ENCODE measurements at regions not wholly inside any gene's neighbourhood (a gene's known extent, or its start where the extent isn't known, plus 50 kb on each side); places are given as distances from the start of the nearest gene placed in this dataset.

GRCh38 chr6:113560376-113560775, 296.8 kb upstream of the MARCKS start:
- TF ChIP-seq EZH2 (IDR thresholded peaks at IDR 0.05; ENCODE audit: borderline replicate concordance, low read length) (no peak), CTCF (IDR thresholded peaks at IDR 0.05; ENCODE audit: low read length) (no peak)
- H3K79me2 ChIP-seq (ENCODE audit: insufficient read depth, low read length), result no peaks in the 10 kb centered on the region
- H3K9me2 ChIP-seq (ENCODE audit: low read depth, low read length), result no peaks in the 10 kb centered on the region
- no peaks in the 10 kb centered on the region for H3K9me3 ChIP-seq (ENCODE audit: low read length)
- H2AFZ ChIP-seq (ENCODE audit: low read length), result no peak overlapping the region
- H3K9ac ChIP-seq (ENCODE audit: low read length), result no peak overlapping the region
- no peaks in the 10 kb centered on the region for H3K27me3 ChIP-seq (ENCODE audit: insufficient read depth, low read length)
- H3K36me3 ChIP-seq (ENCODE audit: insufficient read depth, low read length), result no peaks in the 10 kb centered on the region
- no peak overlapping the region for H3K4me2 ChIP-seq (ENCODE audit: low read length)
- H4K20me1 ChIP-seq (ENCODE audit: insufficient read depth, low read length), result no peaks in the 10 kb centered on the region
- H3K27ac ChIP-seq (ENCODE audit: low read depth, low read length, poor library complexity, severe bottlenecking), result no peak overlapping the region
- no peaks in the 10 kb centered on the region for H3F3A ChIP-seq (ENCODE audit: insufficient read depth, low read length)
- H3K4me1 ChIP-seq (ENCODE audit: insufficient read depth, low read length, severe bottlenecking), result peaks cover 11% of the 10 kb centered on the region
- no peak overlapping the region for H3K4me3 ChIP-seq (ENCODE audit: low read depth, low read length, poor library complexity, severe bottlenecking)

DNA sequence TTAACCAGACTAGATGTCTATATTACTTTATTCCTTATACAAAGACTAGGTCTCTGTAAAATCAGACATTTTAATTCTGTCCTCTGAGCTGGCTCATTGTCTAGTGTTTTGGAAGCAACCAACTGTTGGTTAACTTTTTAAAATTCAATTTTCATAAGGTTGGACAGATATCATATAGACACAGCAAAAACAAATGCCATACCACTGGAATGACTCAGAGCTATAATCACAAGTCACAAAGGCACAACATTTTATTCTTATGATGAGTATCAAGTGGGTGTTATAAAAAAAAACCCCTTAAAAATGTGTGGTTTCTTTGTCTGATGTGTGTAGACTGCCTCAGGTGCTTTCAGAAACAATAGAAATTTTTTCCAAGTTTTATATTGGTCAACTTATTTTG, 296.2 kb upstream of the MARCKS start:
- TF ChIP-seq CTCF (IDR thresholded peaks at IDR 0.05; ENCODE audit: low read length) (no peak), EZH2 (IDR thresholded peaks at IDR 0.05; ENCODE audit: borderline replicate concordance, low read length) (no peak)
- no peaks in the 10 kb centered on the region for H3K9me3 ChIP-seq (ENCODE audit: low read length)
- H3K4me2 ChIP-seq (ENCODE audit: low read length), result no peak overlapping the region
- H3K9me2 ChIP-seq (ENCODE audit: low read depth, low read length), result no peaks in the 10 kb centered on the region
- H4K20me1 ChIP-seq (ENCODE audit: insufficient read depth, low read length), result no peaks in the 10 kb centered on the region
- no peak overlapping the region for H2AFZ ChIP-seq (ENCODE audit: low read length)
- H3F3A ChIP-seq (ENCODE audit: insufficient read depth, low read length), result no peaks in the 10 kb centered on the region
- H3K79me2 ChIP-seq (ENCODE audit: insufficient read depth, low read length), result no peaks in the 10 kb centered on the region
- peaks cover 12% of the 10 kb centered on the region for H3K4me1 ChIP-seq (ENCODE audit: insufficient read depth, low read length, severe bottlenecking)
- no peak overlapping the region for H3K27ac ChIP-seq (ENCODE audit: low read depth, low read length, poor library complexity, severe bottlenecking)
- H3K36me3 ChIP-seq (ENCODE audit: insufficient read depth, low read length), result no peaks in the 10 kb centered on the region
- H3K4me3 ChIP-seq (ENCODE audit: low read depth, low read length, poor library complexity, severe bottlenecking), result no peak overlapping the region
- H3K9ac ChIP-seq (ENCODE audit: low read length), result no peak overlapping the region
- H3K27me3 ChIP-seq (ENCODE audit: insufficient read depth, low read length), result no peaks in the 10 kb centered on the region

DNA sequence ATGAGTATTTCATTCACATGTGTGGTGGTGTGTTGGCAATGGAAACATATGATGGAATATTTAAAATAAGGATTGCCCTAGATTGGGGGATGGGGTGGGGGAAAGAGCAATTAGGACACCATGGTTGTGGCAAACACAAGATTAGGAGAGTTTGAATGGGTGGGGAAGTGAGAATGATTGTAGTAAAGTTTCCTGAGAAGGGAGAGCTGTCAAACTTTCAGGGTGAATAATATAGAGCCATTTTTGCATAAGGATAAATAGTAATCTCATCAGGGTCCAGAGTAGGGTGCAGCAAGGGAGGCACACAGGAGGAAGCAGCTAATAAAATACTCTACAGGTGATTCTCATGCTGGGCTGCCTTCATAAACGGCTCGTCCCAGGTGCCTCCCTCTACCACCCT, 294.9 kb upstream of the MARCKS start:
- Histone ChIP-seq H3K36me3 (ENCODE audit: insufficient read depth, low read length) (no peaks in the 10 kb centered on the region), H3K27ac (ENCODE audit: low read depth, low read length, poor library complexity, severe bottlenecking) (no peak overlapping the region), H3K9me2 (ENCODE audit: low read depth, low read length) (no peaks in the 10 kb centered on the region), H4K20me1 (ENCODE audit: insufficient read depth, low read length) (no peaks in the 10 kb centered on the region), H2AFZ (ENCODE audit: low read length) (no peak overlapping the region), H3K4me3 (ENCODE audit: low read depth, low read length, poor library complexity, severe bottlenecking) (no peak overlapping the region), H3F3A (ENCODE audit: insufficient read depth, low read length) (no peaks in the 10 kb centered on the region), H3K9ac (ENCODE audit: low read length) (no peak overlapping the region), H3K4me1 (ENCODE audit: insufficient read depth, low read length, severe bottlenecking) (peaks cover 12% of the 10 kb centered on the region), H3K9me3 (ENCODE audit: low read length) (no peaks in the 10 kb centered on the region), H3K4me2 (ENCODE audit: low read length) (no peak overlapping the region), H3K27me3 (ENCODE audit: insufficient read depth, low read length) (no peaks in the 10 kb centered on the region), H3K79me2 (ENCODE audit: insufficient read depth, low read length) (no peaks in the 10 kb centered on the region)
- TF ChIP-seq EZH2 (IDR thresholded peaks at IDR 0.05; ENCODE audit: borderline replicate concordance, low read length), result no peak
- no peak for TF ChIP-seq CTCF (IDR thresholded peaks at IDR 0.05; ENCODE audit: low read length)
